HL-60 (cell line): ENCODE measurements at regions not wholly inside any gene's neighbourhood (a gene's known extent, or its start where the extent isn't known, plus 50 kb on each side); places are given as distances from the start of the nearest gene placed in this dataset.

Experiments
- GABPA ChIP-seq: IDR thresholded peaks from 2 replicates; pipeline ENCODE4 v1.6.1; 2012; ENCODE audit warnings: low read depth
- POLR2AphosphoS5 ChIP-seq: IDR thresholded peaks from 2 replicates; pipeline ENCODE4 v1.6.1; 2012; ENCODE audit warnings: low read depth
- SPI1 ChIP-seq: IDR thresholded peaks from 2 replicates; pipeline ENCODE4 v1.6.1; 2012; ENCODE audit warnings: low read depth, mild to moderate bottlenecking, borderline replicate concordance
- TF ChIP-seq, protein P1 (sequence below): IDR thresholded peaks from one replicate; pipeline ENCODE4 v1.5.1; 2011; ENCODE audit warnings: low read length, control low read depth, inconsistent platforms; ENCODE audit not compliant: insufficient read depth
- TF ChIP-seq, protein P2 (sequence below): IDR thresholded peaks from 2 replicates; pipeline ENCODE4 v1.6.1; 2012; ENCODE audit warnings: low read depth; ENCODE audit not compliant: insufficient replicate concordance

GRCh38 chr2:19635951-19636510 is 265.8 kb downstream of the TTC32 start:
- TF ChIP-seq, protein P1, sequence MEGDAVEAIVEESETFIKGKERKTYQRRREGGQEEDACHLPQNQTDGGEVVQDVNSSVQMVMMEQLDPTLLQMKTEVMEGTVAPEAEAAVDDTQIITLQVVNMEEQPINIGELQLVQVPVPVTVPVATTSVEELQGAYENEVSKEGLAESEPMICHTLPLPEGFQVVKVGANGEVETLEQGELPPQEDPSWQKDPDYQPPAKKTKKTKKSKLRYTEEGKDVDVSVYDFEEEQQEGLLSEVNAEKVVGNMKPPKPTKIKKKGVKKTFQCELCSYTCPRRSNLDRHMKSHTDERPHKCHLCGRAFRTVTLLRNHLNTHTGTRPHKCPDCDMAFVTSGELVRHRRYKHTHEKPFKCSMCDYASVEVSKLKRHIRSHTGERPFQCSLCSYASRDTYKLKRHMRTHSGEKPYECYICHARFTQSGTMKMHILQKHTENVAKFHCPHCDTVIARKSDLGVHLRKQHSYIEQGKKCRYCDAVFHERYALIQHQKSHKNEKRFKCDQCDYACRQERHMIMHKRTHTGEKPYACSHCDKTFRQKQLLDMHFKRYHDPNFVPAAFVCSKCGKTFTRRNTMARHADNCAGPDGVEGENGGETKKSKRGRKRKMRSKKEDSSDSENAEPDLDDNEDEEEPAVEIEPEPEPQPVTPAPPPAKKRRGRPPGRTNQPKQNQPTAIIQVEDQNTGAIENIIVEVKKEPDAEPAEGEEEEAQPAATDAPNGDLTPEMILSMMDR, result no peak
- TF ChIP-seq POLR2AphosphoS5 (no peak), GABPA (no peak), SPI1 (no peak)
- TF ChIP-seq, protein P2, sequence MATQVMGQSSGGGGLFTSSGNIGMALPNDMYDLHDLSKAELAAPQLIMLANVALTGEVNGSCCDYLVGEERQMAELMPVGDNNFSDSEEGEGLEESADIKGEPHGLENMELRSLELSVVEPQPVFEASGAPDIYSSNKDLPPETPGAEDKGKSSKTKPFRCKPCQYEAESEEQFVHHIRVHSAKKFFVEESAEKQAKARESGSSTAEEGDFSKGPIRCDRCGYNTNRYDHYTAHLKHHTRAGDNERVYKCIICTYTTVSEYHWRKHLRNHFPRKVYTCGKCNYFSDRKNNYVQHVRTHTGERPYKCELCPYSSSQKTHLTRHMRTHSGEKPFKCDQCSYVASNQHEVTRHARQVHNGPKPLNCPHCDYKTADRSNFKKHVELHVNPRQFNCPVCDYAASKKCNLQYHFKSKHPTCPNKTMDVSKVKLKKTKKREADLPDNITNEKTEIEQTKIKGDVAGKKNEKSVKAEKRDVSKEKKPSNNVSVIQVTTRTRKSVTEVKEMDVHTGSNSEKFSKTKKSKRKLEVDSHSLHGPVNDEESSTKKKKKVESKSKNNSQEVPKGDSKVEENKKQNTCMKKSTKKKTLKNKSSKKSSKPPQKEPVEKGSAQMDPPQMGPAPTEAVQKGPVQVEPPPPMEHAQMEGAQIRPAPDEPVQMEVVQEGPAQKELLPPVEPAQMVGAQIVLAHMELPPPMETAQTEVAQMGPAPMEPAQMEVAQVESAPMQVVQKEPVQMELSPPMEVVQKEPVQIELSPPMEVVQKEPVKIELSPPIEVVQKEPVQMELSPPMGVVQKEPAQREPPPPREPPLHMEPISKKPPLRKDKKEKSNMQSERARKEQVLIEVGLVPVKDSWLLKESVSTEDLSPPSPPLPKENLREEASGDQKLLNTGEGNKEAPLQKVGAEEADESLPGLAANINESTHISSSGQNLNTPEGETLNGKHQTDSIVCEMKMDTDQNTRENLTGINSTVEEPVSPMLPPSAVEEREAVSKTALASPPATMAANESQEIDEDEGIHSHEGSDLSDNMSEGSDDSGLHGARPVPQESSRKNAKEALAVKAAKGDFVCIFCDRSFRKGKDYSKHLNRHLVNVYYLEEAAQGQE, result no peak
